ENCODE measurements at regions not wholly inside any gene's neighbourhood (a gene's known extent, or its start where the extent isn't known, plus 50 kb on each side); places are given as distances from the start of the nearest gene placed in this dataset.

DNA sequence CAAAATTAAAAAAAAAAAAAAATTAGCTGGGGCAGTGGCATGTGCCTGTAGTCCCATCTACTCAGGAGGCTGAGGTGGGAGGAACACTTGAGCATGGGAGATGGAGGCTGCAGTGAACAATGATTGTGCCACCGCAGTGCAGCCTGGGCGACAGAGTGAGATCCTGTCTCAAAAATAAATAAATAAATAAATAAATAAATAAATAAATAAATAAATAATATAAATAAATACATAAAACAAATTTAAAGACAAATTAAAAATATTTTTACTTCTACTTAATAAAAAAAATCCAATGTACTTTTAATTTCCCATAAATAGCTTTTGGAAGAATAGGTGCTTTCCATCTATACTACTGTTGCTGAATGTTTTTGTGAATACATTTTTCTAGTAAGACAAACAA is 598.4 kb upstream of the EDIL3 start:
- Histone ChIP-seq H2AK5ac (ENCODE audit: insufficient read length, low read length) (no peak overlapping the region), H3K9me3 (ENCODE audit: control insufficient read depth, low read depth, low read length) (no peaks in the 10 kb centered on the region), H3K4me1 (ENCODE audit: insufficient read depth, low read length) (no peaks in the 10 kb centered on the region), H3K18ac (ENCODE audit: insufficient read length, low read depth, low read length) (no peak overlapping the region), H3K27me3 (ENCODE audit: insufficient read depth, low read length) (no peaks in the 10 kb centered on the region), H3K4me2 (ENCODE audit: insufficient read depth, insufficient read length, low read length) (no peak overlapping the region), H2BK20ac (ENCODE audit: low read depth, low read length, poor library complexity, severe bottlenecking) (no peak overlapping the region), H3T11ph (ENCODE audit: low read length) (no peak overlapping the region), H2BK15ac (ENCODE audit: low read depth, low read length) (no peak overlapping the region), H2AFZ (ENCODE audit: low read length) (no peak overlapping the region), H4K8ac (replicated peaks; ENCODE audit: insufficient read length, low read depth, low read length) (no peak overlapping the region), H3K9ac (ENCODE audit: extremely low read depth, insufficient read length, low read length) (no peak overlapping the region), H3K27ac (ENCODE audit: insufficient read length, low read depth, low read length) (no peak overlapping the region), H3K14ac (ENCODE audit: insufficient read depth, low read length) (no peak overlapping the region), H3K23ac (ENCODE audit: insufficient read length, low read depth, low read length) (no peak overlapping the region), H3K79me2 (ENCODE audit: insufficient read depth, low read length) (no peaks in the 10 kb centered on the region), H2BK12ac (ENCODE audit: insufficient read length, low read depth, low read length) (no peak overlapping the region), H2BK5ac (ENCODE audit: insufficient read length, low read length) (no peak overlapping the region), H3K79me1 (ENCODE audit: insufficient read depth, low read depth, low read length, poor library complexity, severe bottlenecking) (no peaks in the 10 kb centered on the region), H3K23me2 (ENCODE audit: insufficient read length, low read depth, low read length, poor library complexity, severe bottlenecking) (no peaks in the 10 kb centered on the region), H3K56ac (ENCODE audit: insufficient read length, low read depth, low read length) (no peak overlapping the region), H2BK120ac (ENCODE audit: low read depth, low read length, poor library complexity, severe bottlenecking) (no peak overlapping the region), H4K91ac (ENCODE audit: insufficient read length, low read depth, low read length) (no peak overlapping the region), H3K4ac (ENCODE audit: low read depth, low read length) (no peak overlapping the region), H4K5ac (ENCODE audit: insufficient read length, low read depth, low read length) (no peak overlapping the region), H4K20me1 (ENCODE audit: control insufficient read depth, insufficient read depth, insufficient read length) (no peaks in the 10 kb centered on the region)
- Mint-ChIP-seq H3K4me1 (peaks cover 5% of the 10 kb centered on the region in 2 experiments), H3K27ac (no peak overlapping the region), H3K27me3 (ENCODE audit: low read depth) (no peaks in the 10 kb centered on the region), H3K9me3 (no peaks in the 10 kb centered on the region), H3K4me3 (no peak overlapping the region), H3K36me3 (ENCODE audit: insufficient read depth in 1 of 3, low read depth in 3 of 3) (no peaks in the 10 kb centered on the region)
- no peak for DNase-seq
- WGBS (ENCODE audit: extremely low coverage, insufficient read length, low lambda C conversion rate), result no CpG with 5 or more reads among the region's 2 CpGs
- TF ChIP-seq, protein P1, sequence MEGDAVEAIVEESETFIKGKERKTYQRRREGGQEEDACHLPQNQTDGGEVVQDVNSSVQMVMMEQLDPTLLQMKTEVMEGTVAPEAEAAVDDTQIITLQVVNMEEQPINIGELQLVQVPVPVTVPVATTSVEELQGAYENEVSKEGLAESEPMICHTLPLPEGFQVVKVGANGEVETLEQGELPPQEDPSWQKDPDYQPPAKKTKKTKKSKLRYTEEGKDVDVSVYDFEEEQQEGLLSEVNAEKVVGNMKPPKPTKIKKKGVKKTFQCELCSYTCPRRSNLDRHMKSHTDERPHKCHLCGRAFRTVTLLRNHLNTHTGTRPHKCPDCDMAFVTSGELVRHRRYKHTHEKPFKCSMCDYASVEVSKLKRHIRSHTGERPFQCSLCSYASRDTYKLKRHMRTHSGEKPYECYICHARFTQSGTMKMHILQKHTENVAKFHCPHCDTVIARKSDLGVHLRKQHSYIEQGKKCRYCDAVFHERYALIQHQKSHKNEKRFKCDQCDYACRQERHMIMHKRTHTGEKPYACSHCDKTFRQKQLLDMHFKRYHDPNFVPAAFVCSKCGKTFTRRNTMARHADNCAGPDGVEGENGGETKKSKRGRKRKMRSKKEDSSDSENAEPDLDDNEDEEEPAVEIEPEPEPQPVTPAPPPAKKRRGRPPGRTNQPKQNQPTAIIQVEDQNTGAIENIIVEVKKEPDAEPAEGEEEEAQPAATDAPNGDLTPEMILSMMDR (conservative IDR thresholded peaks at IDR 0.05), result no peak

Measured in H9 (cell line).